HAP-1 (cell line): ENCODE measurements at regions not wholly inside any gene's neighbourhood (a gene's known extent, or its start where the extent isn't known, plus 50 kb on each side); places are given as distances from the start of the nearest gene placed in this dataset.

Experiments used
- DNase-seq, 2 experiments: peaks; one replicate each; pipeline ENCODE4 v3.0.0-alpha.2; 2016 to 2020; ENCODE audit warnings: low spot score in 2 of 2
- H3K27me3 ChIP-seq: fragments of 250-450 bp; sonication (Bioruptor Pico); 2 replicates; pipeline ENCODE4 v1.5.1; 2020; ENCODE audit warnings: low read depth, mild to moderate bottlenecking, moderate library complexity
- H3K36me3 ChIP-seq: fragments of 250-450 bp; sonication (Bioruptor Pico); replicated peaks from 2 replicates; pipeline ENCODE4 v1.5.1; 2020; ENCODE audit warnings: mild to moderate bottlenecking
- H3K4me1 ChIP-seq: fragments of 250-450 bp; sonication (Bioruptor Pico); 2 replicates; pipeline ENCODE4 v1.5.1; 2020; ENCODE audit warnings: mild to moderate bottlenecking
- H3K4me3 ChIP-seq: fragments of 250-450 bp; sonication (Bioruptor Pico); 2 replicates; pipeline ENCODE4 v1.5.1; 2020; ENCODE audit warnings: mild to moderate bottlenecking, moderate library complexity
- H3K9me3 ChIP-seq: fragments of 250-450 bp; sonication (Bioruptor Pico); 2 replicates; pipeline ENCODE4 v1.5.1; 2020; ENCODE audit warnings: mild to moderate bottlenecking, moderate library complexity
- in situ Hi-C: fragments of 300-500 bp; cut with MboI; formaldehyde crosslinking; loops from 3 replicates; pipeline ENCODE4 v1.14.3; 2020; ENCODE audit warnings: low sequenced_read_pairs, inconsistent platforms, mixed read lengths

GRCh38 chr10:58982470-58983239 lies 193.8 kb upstream of the PHYHIPL start:
- H3K4me3 ChIP-seq: no peak overlapping the region
- peak in 1 of 2 experiments; percentile 23 for DNase-seq
- H3K4me1 ChIP-seq: peaks cover 54% of the 10 kb centered on the region
- no peaks in the 10 kb centered on the region for H3K9me3 ChIP-seq
- H3K27me3 ChIP-seq: no peaks in the 10 kb centered on the region
- in situ Hi-C loops: no loop called here
- H3K36me3 ChIP-seq: no peaks in the 10 kb centered on the region

GRCh38 chr10:58985216-58985615 lies 191.2 kb upstream of the PHYHIPL start:
- Histone ChIP-seq H3K36me3 (no peaks in the 10 kb centered on the region), H3K4me1 (peaks cover 53% of the 10 kb centered on the region), H3K27me3 (no peaks in the 10 kb centered on the region), H3K9me3 (0 out of 2 replicates have a peak, but pooled peaks cover 5% of the 10 kb centered on the region), H3K4me3 (no peak overlapping the region)
- in situ Hi-C loops: no loop called here
- no peak for DNase-seq

GRCh38 chr10:58989486-58990039 lies 186.9 kb upstream of the PHYHIPL start:
- Histone ChIP-seq H3K4me3 (no peak overlapping the region), H3K9me3 (0 out of 2 replicates have a peak, but pooled peaks cover 5% of the 10 kb centered on the region), H3K27me3 (no peaks in the 10 kb centered on the region), H3K4me1 (peaks cover 22% of the 10 kb centered on the region), H3K36me3 (no peaks in the 10 kb centered on the region)
- no peak for DNase-seq
- in situ Hi-C loops: no loop called here

- no peak for DNase-seq
- Histone ChIP-seq H3K9me3 (0 out of 2 replicates have a peak, but pooled peaks cover 5% of the 10 kb centered on the region), H3K4me1 (peaks cover 19% of the 10 kb centered on the region), H3K4me3 (no peak overlapping the region), H3K36me3 (no peaks in the 10 kb centered on the region), H3K27me3 (no peaks in the 10 kb centered on the region)
- in situ Hi-C loops: no loop called here
Observed at GRCh38 chr10:58990693-58991092, 185.8 kb upstream of the PHYHIPL start.

- peaks cover 7% of the 10 kb centered on the region for H3K4me1 ChIP-seq
- H3K36me3 ChIP-seq: no peaks in the 10 kb centered on the region
- H3K4me3 ChIP-seq: no peak overlapping the region
- H3K27me3 ChIP-seq: no peaks in the 10 kb centered on the region
- DNase-seq: no peak
- 0 out of 2 replicates have a peak, but pooled peaks cover 5% of the 10 kb centered on the region for H3K9me3 ChIP-seq
- in situ Hi-C loops: no loop called here
Observed at GRCh38 chr10:58991856-58992255, 184.6 kb upstream of the PHYHIPL start.

- Histone ChIP-seq H3K4me1 (no peaks in the 10 kb centered on the region), H3K36me3 (no peaks in the 10 kb centered on the region), H3K4me3 (no peak overlapping the region), H3K27me3 (no peaks in the 10 kb centered on the region), H3K9me3 (0 out of 2 replicates have a peak, but pooled peaks cover 5% of the 10 kb centered on the region)
- in situ Hi-C loops: no loop called here
- DNase-seq: no peak
Observed at GRCh38 chr10:58992830-58993460, 183.5 kb upstream of the PHYHIPL start.

- no peak overlapping the region for H3K4me3 ChIP-seq
- H3K27me3 ChIP-seq: no peaks in the 10 kb centered on the region
- H3K36me3 ChIP-seq: no peaks in the 10 kb centered on the region
- DNase-seq: no peak
- H3K4me1 ChIP-seq: no peaks in the 10 kb centered on the region
- in situ Hi-C loops: no loop called here
- H3K9me3 ChIP-seq: 0 out of 2 replicates have a peak, but pooled peaks cover 5% of the 10 kb centered on the region
Observed at GRCh38 chr10:58993480-58994221, 182.8 kb upstream of the PHYHIPL start.

GRCh38 chr10:58994226-58995057 lies 182.0 kb upstream of the PHYHIPL start:
- in situ Hi-C loops: no loop called here
- Histone ChIP-seq H3K27me3 (no peaks in the 10 kb centered on the region), H3K36me3 (no peaks in the 10 kb centered on the region), H3K4me3 (no peak overlapping the region), H3K4me1 (no peaks in the 10 kb centered on the region), H3K9me3 (0 out of 2 replicates have a peak, but pooled peaks cover 2% of the 10 kb centered on the region)
- DNase-seq: no peak

GRCh38 chr10:58995058-58995596 lies 181.3 kb upstream of the PHYHIPL start:
- H3K36me3 ChIP-seq: no peaks in the 10 kb centered on the region
- H3K27me3 ChIP-seq: no peaks in the 10 kb centered on the region
- no peak for DNase-seq
- H3K4me3 ChIP-seq: no peak overlapping the region
- H3K9me3 ChIP-seq: no peaks in the 10 kb centered on the region
- in situ Hi-C loops: no loop called here
- no peaks in the 10 kb centered on the region for H3K4me1 ChIP-seq

GRCh38 chr10:58996063-58996462 lies 180.4 kb upstream of the PHYHIPL start:
- Histone ChIP-seq H3K36me3 (no peaks in the 10 kb centered on the region), H3K9me3 (no peaks in the 10 kb centered on the region), H3K4me1 (no peaks in the 10 kb centered on the region), H3K4me3 (no peak overlapping the region), H3K27me3 (no peaks in the 10 kb centered on the region)
- in situ Hi-C loops: no loop called here
- DNase-seq: no peak

GRCh38 chr10:58996866-58997265 lies 179.6 kb upstream of the PHYHIPL start:
- in situ Hi-C loops: no loop called here
- H3K27me3 ChIP-seq: no peaks in the 10 kb centered on the region
- no peaks in the 10 kb centered on the region for H3K36me3 ChIP-seq
- H3K4me1 ChIP-seq: no peaks in the 10 kb centered on the region
- no peak overlapping the region for H3K4me3 ChIP-seq
- no peaks in the 10 kb centered on the region for H3K9me3 ChIP-seq
- no peak for DNase-seq

GRCh38 chr10:58998924-58999713 lies 177.3 kb upstream of the PHYHIPL start:
- Histone ChIP-seq H3K36me3 (no peaks in the 10 kb centered on the region), H3K4me1 (peaks cover 6% of the 10 kb centered on the region), H3K4me3 (no peak overlapping the region), H3K27me3 (no peaks in the 10 kb centered on the region), H3K9me3 (no peaks in the 10 kb centered on the region)
- in situ Hi-C loops: no loop called here
- DNase-seq: no peak
